ENCODE measurements at regions not wholly inside any gene's neighbourhood (a gene's known extent, or its start where the extent isn't known, plus 50 kb on each side); places are given as distances from the start of the nearest gene placed in this dataset.

- no peak for TF ChIP-seq USF2 (IDR thresholded peaks at IDR 0.05; ENCODE audit: low read depth, low read length)
Observed at GRCh38 chr6:22880686-22881433, 311.5 kb downstream of the HDGFL1 start (continued).

GRCh38 chr6:22882581-22882980 lies 313.2 kb downstream of the HDGFL1 start:
- Histone ChIP-seq H3K56ac (ENCODE audit: extremely low read depth, insufficient read depth, low read length) (no peak overlapping the region), H3K27me3 (ENCODE audit: control insufficient read depth, insufficient read depth, low read length) (no peaks in the 10 kb centered on the region), H4K5ac (ENCODE audit: low read depth, low read length) (peak overlapping the region; percentile 64; the same call in 1 of the 2 replicates), H3K36me3 (ENCODE audit: control insufficient read depth, insufficient read depth, low read length) (no peaks in the 10 kb centered on the region), H2BK15ac (ENCODE audit: low read depth, low read length) (peak overlapping the region; percentile 33; the same call in 2 of the 3 replicates), H3K4me2 (ENCODE audit: low read depth, low read length) (no peak overlapping the region), H3K23ac (ENCODE audit: low read depth, low read length) (no peak overlapping the region), H2AK9ac (replicated peaks; ENCODE audit: low read depth, low read length, poor library complexity) (no peak overlapping the region), H2BK120ac (ENCODE audit: low read depth, low read length) (peak overlapping the region; percentile 91), H3K18ac (ENCODE audit: low read depth, low read length) (peak overlapping the region; percentile 87), H4K8ac (ENCODE audit: low read depth in 2 of 2, low read length in 2 of 2) (peak overlapping the region; percentile 62 to 83; a peak in 3 of 4 replicates), H3K4me1 (ENCODE audit: control insufficient read depth, insufficient read depth, low read length) (peaks cover 16% of the 10 kb centered on the region), H3K9me1 (ENCODE audit: insufficient read depth, low read length) (peaks cover 5% of the 10 kb centered on the region; the same call in 1 of the 2 replicates), H3K4ac (ENCODE audit: low read depth, low read length) (peak overlapping the region; percentile 12; the same call in 1 of the 2 replicates), H2AFZ (replicated peaks; ENCODE audit: low read length, poor library complexity) (no peak overlapping the region), H3K27ac (ENCODE audit: insufficient read depth, low read length) (peak overlapping the region; percentile 100; the same call in 1 of the 2 replicates), H4K91ac (ENCODE audit: insufficient read depth, low read depth, low read length) (no peak overlapping the region; the same call in 1 of the 2 replicates), H3K79me1 (ENCODE audit: low read depth in 1 of 2, low read length in 2 of 2) (no peaks in the 10 kb centered on the region), H3K9ac (ENCODE audit: low read depth, low read length) (no peak overlapping the region), H2BK5ac (ENCODE audit: low read depth, low read length, poor library complexity, severe bottlenecking) (peak overlapping the region; percentile 99), H3K9me3 (ENCODE audit: control insufficient read depth, insufficient read depth, low read length) (no peaks in the 10 kb centered on the region), H2AK5ac (ENCODE audit: low read depth, low read length) (no peak overlapping the region), H2BK20ac (ENCODE audit: low read depth, low read length) (peak overlapping the region; percentile 42; the same call in 1 of the 2 replicates), H4K20me1 (ENCODE audit: insufficient read depth, low read length) (no peaks in the 10 kb centered on the region), H3K4me3 (ENCODE audit: insufficient read depth, low read depth, low read length) (no peak overlapping the region), H3K14ac (replicated peaks; ENCODE audit: low read depth, low read length) (no peak overlapping the region; the same call in 1 of the 2 replicates)
- intact Hi-C loops (cut with micrococcal nuclease) (loop anchor here (5.0 to 10.0 kb wide), 3 partner anchors 225 to 772 kb away; no protein-coding TSS in a partner anchor), in situ Hi-C loops (cut with MboI; ENCODE audit: low sequenced_read_pairs) (no loop called here), dilution Hi-C loops (cut with HindIII; ENCODE audit: low sequenced_read_pairs, unreplicated experiment) (no loop called here)
- WGBS, 2 experiments (ENCODE audit: extremely low coverage in 2 of 2, insufficient read length in 1 of 2) = 80% methylated on average over 1 of the region's 2 CpGs; no CpG with 5 or more reads in 1 of the 2 experiments
- POLR2A ChIA-PET (ENCODE audit: unreplicated experiment) = no interaction called here
- DNase-seq = no peak
- no peak for ATAC-seq (ENCODE audit: low read depth)
- no TSS peak for BruUV-seq (replicated peaks)
- no peak for TF ChIP-seq MAFK (IDR thresholded peaks at IDR 0.05; ENCODE audit: low read depth, low read length)
- TF ChIP-seq ELK1 (IDR thresholded peaks at IDR 0.05; ENCODE audit: borderline replicate concordance, low read depth, low read length) = no peak
- no peak for TF ChIP-seq RAD21 (IDR thresholded peaks at IDR 0.05; ENCODE audit: low read length)
- TF ChIP-seq SMC3 (IDR thresholded peaks at IDR 0.05; ENCODE audit: low read depth, low read length) = no peak
- no peak for TF ChIP-seq MAZ (IDR thresholded peaks at IDR 0.05; ENCODE audit: borderline replicate concordance, low read depth, low read length)
- no peak for TF ChIP-seq CEBPB (IDR thresholded peaks at IDR 0.05; ENCODE audit: low read depth, low read length)
- TF ChIP-seq USF2 (IDR thresholded peaks at IDR 0.05; ENCODE audit: low read depth, low read length) = no peak
- no peak for TF ChIP-seq MXI1 (IDR thresholded peaks at IDR 0.05; ENCODE audit: borderline replicate concordance, low read depth, low read length)
- TF ChIP-seq RCOR1 (IDR thresholded peaks at IDR 0.05; ENCODE audit: insufficient replicate concordance, low read length) = no peak
- CTCF ChIA-PET = no interaction called here
